Brain microvascular endothelial cell (primary cell): ENCODE measurements at regions not wholly inside any gene's neighbourhood (a gene's known extent, or its start where the extent isn't known, plus 50 kb on each side); places are given as distances from the start of the nearest gene placed in this dataset.

Experiments used
- DNase-seq: peaks from one replicate; pipeline ENCODE4 v3.0.0-alpha.2; 2020
- H3K27ac ChIP-seq: fragments of 250-450 bp; sonication (Bioruptor Pico); 2 replicates; pipeline ENCODE4 v1.5.1; 2020; ENCODE audit warnings: mild to moderate bottlenecking, moderate library complexity
- H3K27me3 ChIP-seq: fragments of 250-450 bp; sonication (Bioruptor Pico); replicated peaks from 2 replicates; pipeline ENCODE4 v1.5.1; 2020; ENCODE audit warnings: mild to moderate bottlenecking
- H3K36me3 ChIP-seq: fragments of 250-450 bp; sonication (Bioruptor Pico); replicated peaks from 2 replicates; pipeline ENCODE4 v1.5.1; 2020; ENCODE audit warnings: mild to moderate bottlenecking
- H3K4me3 ChIP-seq: 2 replicates; pipeline ENCODE4 v1.5.1; 2011; ENCODE audit warnings: low read depth, mild to moderate bottlenecking, control low read depth, low read length, moderate library complexity
- CTCF ChIP-seq: IDR thresholded peaks from 2 replicates; pipeline ENCODE4 v1.5.1; 2011; ENCODE audit warnings: low read depth, mild to moderate bottlenecking, moderate library complexity, low read length, control low read depth, inconsistent platforms; ENCODE audit errors: missing control alignments
- in situ Hi-C: cut with HindIII; loops from 2 replicates; pipeline ENCODE4 v1.10.0; 2017; ENCODE audit warnings: low sequenced_read_pairs, low pct_ligation_motif_present

GRCh38 chr13:26988059-26988769 lies 183.4 kb downstream of the USP12 start:
- TF ChIP-seq CTCF = no peak
- no peak overlapping the region for H3K27ac ChIP-seq
- no peaks in the 10 kb centered on the region for H3K36me3 ChIP-seq
- no peaks in the 10 kb centered on the region for H3K27me3 ChIP-seq
- in situ Hi-C loops = no loop called here
- no peak for DNase-seq
- no peak overlapping the region for H3K4me3 ChIP-seq

- no peak for DNase-seq
- Histone ChIP-seq H3K27me3 (no peaks in the 10 kb centered on the region), H3K36me3 (no peaks in the 10 kb centered on the region), H3K27ac (no peak overlapping the region), H3K4me3 (no peak overlapping the region)
- in situ Hi-C loops = no loop called here
- no peak for TF ChIP-seq CTCF
Observed at GRCh38 chr13:26987486-26988013, 184.1 kb downstream of the USP12 start.

- no peak overlapping the region for H3K4me3 ChIP-seq
- peak; percentile 79 for DNase-seq
- H3K27ac ChIP-seq = no peak overlapping the region
- no peaks in the 10 kb centered on the region for H3K27me3 ChIP-seq
- peak; percentile 79 for TF ChIP-seq CTCF
- no peaks in the 10 kb centered on the region for H3K36me3 ChIP-seq
- in situ Hi-C loops = no loop called here
Observed at GRCh38 chr13:26985285-26985878, 186.2 kb downstream of the USP12 start.

GRCh38 chr13:26984337-26984736 lies 187.3 kb downstream of the USP12 start:
- no peak overlapping the region for H3K27ac ChIP-seq
- no peaks in the 10 kb centered on the region for H3K27me3 ChIP-seq
- no peak for DNase-seq
- H3K36me3 ChIP-seq = no peaks in the 10 kb centered on the region
- no peak for TF ChIP-seq CTCF
- no peak overlapping the region for H3K4me3 ChIP-seq
- in situ Hi-C loops = no loop called here

- no peak for TF ChIP-seq CTCF
- no peak for DNase-seq
- no peaks in the 10 kb centered on the region for H3K36me3 ChIP-seq
- H3K4me3 ChIP-seq = no peak overlapping the region
- H3K27me3 ChIP-seq = no peaks in the 10 kb centered on the region
- in situ Hi-C loops = no loop called here
- peak overlapping the region; percentile 4 for H3K27ac ChIP-seq
Observed at GRCh38 chr13:26983543-26984320, 187.9 kb downstream of the USP12 start.
